GM12875 (cell line): ENCODE measurements at regions not wholly inside any gene's neighbourhood (a gene's known extent, or its start where the extent isn't known, plus 50 kb on each side); places are given as distances from the start of the nearest gene placed in this dataset.
A peak's percentile ranks its signal among the peaks of the same experiment; 100 is the strongest.

Experiments used
- H3K4me3 ChIP-seq: one replicate; pipeline ENCODE4 v1.5.1; 2011; ENCODE audit warnings: low read depth, low read length, control low read depth
- CTCF ChIP-seq: IDR thresholded peaks from 2 replicates; pipeline ENCODE4 v1.5.1; 2011; ENCODE audit warnings: low read depth, mild to moderate bottlenecking, control low read depth, inconsistent platforms, low read length, moderate library complexity, borderline replicate concordance; ENCODE audit not compliant: insufficient read depth

DNA sequence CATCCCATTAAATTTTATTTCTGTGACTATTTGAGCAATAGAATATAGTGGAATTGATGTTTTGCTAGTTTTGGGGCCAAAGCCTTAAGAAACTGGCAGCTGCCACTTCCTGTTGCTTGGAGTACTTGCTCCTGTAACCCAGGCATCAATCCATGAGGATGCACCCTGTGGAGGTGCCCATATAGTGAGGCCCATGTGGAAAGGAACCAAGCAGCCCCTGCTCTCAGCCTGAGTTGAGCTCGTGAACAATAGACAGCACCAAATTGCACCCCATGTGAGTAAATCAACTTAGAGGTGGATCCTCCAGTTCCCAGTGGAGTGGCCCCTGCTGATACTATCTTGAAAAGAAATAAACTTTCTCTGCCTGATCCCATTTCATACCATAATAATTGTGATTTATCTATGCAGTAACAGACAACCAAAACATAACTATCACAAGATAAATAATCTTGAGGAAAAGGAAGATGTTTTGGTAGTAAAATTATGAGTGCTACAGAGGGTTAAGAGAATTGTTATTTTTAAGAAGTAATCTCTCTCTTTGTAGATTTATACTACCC, 481.9 kb downstream of the TBC1D32 start:
- no peak overlapping the region for H3K4me3 ChIP-seq
- TF ChIP-seq CTCF: no peak

DNA sequence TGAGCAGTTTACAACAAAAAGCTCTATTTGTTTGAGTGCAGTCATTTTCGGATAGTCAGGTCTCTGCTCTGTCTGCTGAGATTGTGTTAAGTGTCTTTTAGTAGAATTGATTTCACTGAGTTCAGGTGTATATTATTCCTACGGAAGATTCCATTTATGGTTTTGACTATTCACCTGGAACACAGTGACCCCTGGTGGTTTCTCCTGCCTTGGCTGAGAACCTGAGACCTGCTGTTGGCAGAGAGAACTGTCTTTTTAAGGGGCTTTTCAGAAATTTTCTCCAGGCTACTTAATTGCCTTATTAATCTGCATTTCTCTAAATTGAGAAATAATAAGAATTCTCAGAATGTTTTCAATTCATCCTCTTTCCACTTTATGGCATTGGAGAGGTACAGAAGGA, 508.0 kb downstream of the TBC1D32 start:
- TF ChIP-seq CTCF: peak; percentile 35; the same call in 1 of the 2 replicates
- H3K4me3 ChIP-seq: no peak overlapping the region

- TF ChIP-seq CTCF: no peak
- no peak overlapping the region for H3K4me3 ChIP-seq
Observed at GRCh38 chr6:120816794-120817193, 517.5 kb downstream of the TBC1D32 start.

GRCh38 chr6:120805276-120805675, 529.0 kb downstream of the TBC1D32 start:
- TF ChIP-seq CTCF: no peak
- no peak overlapping the region for H3K4me3 ChIP-seq

DNA sequence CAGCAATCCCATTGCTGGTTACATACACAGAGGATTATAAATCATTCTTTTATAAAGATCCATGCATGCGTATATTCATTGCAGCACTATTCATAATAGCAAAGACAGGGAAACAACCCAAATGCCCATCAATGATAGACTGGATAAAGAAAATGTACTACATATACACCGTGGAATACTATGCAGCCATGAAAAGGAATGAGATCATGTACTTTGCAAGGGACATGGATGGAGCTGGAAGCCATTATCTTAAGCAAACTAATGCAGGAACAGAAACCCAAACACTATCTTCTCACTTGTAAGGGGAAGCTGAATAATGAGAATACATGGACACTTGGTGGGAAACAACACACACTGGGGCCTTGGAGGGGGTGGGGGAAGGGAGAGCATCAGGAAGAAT, 529.7 kb downstream of the TBC1D32 start:
- no peak overlapping the region for H3K4me3 ChIP-seq
- TF ChIP-seq CTCF: no peak

- no peak for TF ChIP-seq CTCF
- no peak overlapping the region for H3K4me3 ChIP-seq
Observed at GRCh38 chr6:120786682-120787081, 547.6 kb downstream of the TBC1D32 start.

DNA sequence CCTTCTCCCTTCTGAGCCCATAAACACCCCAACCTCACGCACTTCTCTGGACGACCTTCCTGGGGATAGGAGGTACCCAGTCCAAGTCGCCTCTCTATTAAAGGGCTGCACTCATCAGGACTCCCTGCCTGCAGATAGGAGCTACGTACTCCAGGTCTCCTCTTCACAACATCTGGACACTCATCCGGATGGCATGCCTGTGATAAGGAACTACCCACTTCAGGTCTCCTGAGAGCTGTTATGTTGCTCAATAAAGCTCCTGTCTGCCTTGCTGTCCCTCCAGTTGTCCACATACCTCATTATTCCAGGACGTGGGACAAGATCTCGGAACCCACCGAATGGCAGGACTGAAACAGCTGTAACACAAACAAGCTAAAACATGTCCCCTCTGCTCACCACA, 548.0 kb downstream of the TBC1D32 start:
- H3K4me3 ChIP-seq: no peak overlapping the region
- no peak for TF ChIP-seq CTCF
